GM19238 (cell line): ENCODE measurements at regions not wholly inside any gene's neighbourhood (a gene's known extent, or its start where the extent isn't known, plus 50 kb on each side); places are given as distances from the start of the nearest gene placed in this dataset.
"Not testable (repeated sequence)": the region's sequence is repeated elsewhere in the genome, so short reads cannot be mapped to it uniquely, and the experiment has no call there.

Experiments used
- DNase-seq: peaks from one replicate; pipeline ENCODE4 v3.0.0; 2011; ENCODE audit warnings: low spot score; ENCODE audit not compliant: insufficient read length

GRCh38 chr1:104163912-104164476, 414.3 kb downstream of the AMY1C start:
- no peak for DNase-seq

- DNase-seq = no peak
Measured at GRCh38 chr1:104172243-104172681, 422.6 kb downstream of the AMY1C start.

GRCh38 chr1:104182251-104182650, 432.6 kb downstream of the AMY1C start:
- no peak for DNase-seq

DNA sequence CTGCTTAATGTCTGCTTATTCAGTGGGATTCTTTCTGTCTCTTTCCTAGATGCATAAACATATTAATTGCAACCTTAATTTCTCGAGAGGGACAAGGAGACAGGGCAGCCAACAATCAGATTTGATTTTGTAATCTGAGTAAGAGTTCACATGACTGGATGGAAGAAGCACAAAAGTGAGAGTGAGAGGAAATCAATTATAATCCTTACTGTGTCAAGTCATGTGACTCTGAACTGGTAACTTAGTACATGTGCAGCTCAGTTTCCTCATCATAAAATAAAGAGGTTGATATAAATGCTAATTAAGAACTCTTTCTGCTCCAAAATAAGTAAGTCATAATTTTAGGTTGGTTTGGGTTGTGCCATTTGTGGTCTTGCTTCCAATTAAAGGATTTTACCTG, 439.5 kb downstream of the AMY1C start:
- no peak for DNase-seq

DNA sequence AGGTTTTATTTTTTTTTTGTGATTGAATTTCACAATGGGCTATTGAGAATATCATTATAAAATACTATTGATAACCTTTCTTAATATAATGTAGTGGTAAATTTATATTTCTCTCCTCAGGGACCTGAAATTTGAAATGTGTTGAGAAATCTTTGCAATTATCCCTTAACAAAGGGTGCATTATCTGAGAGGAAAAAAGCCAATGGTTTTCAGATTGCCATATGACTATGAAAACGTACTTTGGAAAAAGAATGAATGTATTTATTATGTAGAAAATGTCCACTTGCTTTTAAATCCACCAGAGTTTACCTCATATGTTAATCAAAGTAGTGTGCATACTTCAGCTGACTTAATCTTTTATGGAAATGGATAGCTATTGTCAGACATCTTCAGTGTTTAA, 441.1 kb downstream of the AMY1C start:
- no peak for DNase-seq

DNA sequence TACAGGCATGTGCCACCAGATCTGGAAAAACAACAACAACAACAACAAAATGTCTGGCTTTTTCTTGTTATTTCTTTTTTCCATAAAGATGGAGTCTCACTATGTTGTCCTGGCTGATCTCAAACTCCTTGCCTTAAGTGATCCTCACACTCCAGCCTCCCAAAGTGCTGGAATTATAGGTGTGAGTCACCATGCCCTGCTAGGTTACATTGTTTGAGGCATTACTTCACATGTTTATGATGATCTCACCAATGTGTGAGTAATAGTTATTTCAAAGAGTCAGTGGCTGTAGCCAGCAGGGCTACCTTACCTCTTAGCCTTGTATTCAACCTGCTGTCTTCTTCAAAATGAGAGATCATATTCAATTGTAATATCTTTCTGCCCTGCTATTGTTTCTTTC, 445.7 kb downstream of the AMY1C start:
- DNase-seq = no peak

- DNase-seq = no peak
Measured at GRCh38 chr1:104196136-104196535, 446.4 kb downstream of the AMY1C start.

DNA sequence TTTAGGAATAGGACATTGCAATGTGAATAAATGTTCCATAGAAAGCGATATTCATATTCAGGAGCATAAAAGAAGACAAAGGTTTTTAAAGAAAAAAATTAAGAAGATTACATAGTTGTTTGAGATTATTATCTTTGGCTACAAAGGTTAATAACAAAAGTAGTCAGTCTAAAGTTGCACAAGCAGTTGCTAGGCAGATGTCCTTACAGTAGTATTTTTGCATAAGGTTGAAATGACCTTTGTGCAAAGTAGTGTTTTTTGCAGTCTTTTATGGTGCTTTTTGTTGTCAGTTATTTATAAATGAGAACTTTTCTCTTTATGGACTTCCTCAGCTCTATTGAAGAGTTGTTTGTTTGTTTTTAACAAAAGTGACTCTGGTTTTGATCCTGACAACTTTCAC, 447.8 kb downstream of the AMY1C start:
- DNase-seq = no peak

DNA sequence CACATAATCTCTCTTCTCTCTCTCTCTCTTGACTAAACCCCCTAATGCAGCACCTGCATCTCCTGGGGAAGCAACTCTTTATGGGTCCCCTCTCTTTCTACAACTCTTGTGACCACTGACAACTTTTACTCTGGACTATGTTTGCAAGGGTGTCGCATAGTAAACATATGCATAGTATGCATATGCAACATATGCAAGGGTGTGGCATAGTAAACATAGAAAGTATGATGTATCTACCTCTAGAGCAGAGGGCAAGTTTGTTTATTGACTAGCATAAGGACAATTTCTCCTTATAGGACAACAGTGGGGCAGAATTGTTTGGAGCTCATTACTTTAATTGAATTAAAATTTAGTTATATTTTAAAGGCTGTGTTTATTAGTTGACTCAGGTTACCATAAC, 462.5 kb downstream of the AMY1C start:
- no peak for DNase-seq

DNA sequence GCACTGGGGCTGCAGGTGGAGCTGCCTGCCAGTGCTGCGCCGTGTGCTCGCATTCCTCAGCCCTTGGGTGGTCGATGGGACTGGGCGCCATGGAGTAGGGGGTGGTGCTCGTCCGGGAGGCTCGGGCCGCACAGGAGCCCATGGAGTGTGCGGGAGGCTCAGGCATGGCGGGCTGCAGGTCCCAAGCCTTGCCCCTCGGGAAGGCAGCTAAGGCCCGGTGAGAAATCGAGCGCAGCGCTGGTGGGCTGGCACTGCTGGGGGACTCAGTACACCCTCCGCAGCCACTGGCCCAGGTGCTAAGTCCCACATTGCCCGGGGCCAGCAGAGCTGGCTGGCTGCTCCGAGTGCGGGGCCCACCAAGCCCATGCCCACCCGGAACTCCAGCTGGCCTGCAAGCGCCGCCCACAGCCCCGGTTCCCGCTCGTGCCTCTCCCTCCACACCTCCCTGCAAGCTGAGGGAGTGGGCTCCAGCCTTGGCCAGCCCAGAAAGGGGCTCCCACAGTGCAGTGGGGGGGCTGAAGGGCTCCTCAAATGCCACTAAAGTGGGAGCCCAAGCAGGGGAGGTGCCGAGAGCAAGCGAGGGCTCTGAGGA, 467.8 kb downstream of the AMY1C start:
- DNase-seq = not testable (repeated sequence)

DNA sequence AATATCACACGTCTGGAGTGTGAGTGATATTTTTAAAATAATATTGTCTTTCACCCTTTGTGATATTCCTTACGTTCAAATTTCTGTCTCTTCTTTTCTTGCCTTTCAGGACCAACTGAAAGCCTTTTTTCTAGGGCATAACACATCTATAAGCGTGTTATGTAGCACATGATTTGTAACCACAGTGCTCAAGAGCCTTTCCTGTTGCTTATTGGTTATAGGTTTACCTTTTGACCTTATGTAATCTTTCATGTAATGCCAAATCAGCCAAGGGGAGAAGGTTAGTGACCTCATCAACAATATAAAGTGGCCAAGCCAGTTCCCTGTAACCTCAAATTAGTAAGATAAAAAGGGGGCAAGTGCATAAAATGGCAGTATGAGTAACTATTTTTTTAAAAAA, 480.2 kb downstream of the AMY1C start:
- no peak for DNase-seq

DNA sequence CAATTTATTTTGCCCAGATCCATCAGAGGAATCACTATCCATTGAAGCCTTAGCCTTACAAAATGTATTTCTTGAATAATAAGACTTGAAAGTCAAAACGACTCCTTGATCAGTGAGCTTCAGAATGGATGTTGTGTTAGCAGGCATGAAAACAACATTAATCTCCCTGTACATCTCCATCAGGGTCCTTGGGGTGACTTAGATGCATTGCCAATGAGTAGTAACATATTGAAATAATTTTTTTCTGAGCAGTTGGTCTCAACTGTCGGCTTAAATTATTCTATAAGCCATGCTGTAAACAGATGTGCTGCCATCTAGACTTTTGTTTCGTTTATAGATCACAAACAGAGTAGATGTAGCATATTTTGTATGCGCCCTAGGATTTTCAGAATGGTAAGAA, 482.0 kb downstream of the AMY1C start:
- no peak for DNase-seq

- DNase-seq = no peak
Measured at GRCh38 chr1:104235141-104235540, 485.4 kb downstream of the AMY1C start.

DNA sequence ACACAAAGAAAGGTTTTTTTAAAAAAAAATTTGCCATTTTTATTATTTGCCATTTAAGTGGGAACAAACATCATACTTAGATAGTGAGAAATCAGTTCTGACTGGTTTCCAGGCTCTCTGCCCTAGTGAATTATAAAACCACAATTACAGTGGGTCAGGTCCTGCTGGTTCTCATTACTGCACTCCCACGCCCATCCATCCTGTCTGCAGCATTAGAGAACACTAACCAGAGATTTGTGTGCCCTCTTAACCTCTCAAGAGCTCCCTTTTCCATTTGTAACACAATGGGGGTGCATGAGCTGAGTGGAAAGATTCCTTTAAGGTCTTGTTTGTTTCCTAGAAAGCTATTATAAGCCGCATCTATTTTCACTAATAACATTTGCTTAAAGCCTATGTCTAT, 489.3 kb downstream of the AMY1C start:
- DNase-seq = no peak

DNA sequence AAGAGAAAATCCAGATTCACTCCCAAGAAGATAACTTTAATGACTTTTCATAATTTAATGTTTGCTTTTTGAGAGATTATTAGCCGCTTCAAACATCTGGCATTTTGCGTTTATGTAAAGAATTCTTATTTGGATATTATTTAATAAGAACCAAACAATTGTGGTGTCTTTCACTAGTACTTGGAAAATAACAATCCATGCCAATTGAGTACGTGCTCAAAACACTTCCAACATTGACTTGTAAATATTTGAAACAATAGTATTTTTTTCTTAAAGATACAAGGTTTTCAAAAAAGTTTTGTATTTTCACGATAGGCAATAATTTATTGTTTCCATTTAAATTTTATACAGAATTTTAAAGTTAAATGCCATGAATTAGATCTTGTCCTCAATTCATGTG, 498.7 kb downstream of the AMY1C start:
- DNase-seq = no peak

GRCh38 chr1:104259481-104259880, 509.8 kb downstream of the AMY1C start:
- no peak for DNase-seq

GRCh38 chr1:104263110-104263509, 513.4 kb downstream of the AMY1C start:
- DNase-seq = not testable (repeated sequence)

DNA sequence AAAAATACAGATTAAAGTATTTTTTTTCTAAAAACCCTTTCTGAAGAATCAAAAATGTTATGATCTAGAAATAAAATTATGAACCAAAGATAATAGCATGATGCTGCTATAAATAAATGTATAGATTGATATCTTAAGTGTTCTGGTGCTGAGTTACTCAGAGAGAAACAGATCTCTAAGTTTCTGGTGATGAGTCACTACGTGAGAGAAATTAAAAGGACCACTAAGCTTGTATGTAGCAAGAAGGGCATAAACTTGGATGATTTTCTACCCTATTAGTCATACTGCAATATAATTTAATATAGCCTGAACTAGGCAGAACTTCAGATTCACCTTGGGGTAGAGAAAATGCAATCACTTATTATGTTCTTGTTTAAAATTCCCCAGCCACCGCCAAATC, 514.8 kb downstream of the AMY1C start:
- DNase-seq = no peak

GRCh38 chr1:104265163-104265562, 515.5 kb downstream of the AMY1C start:
- DNase-seq = no peak

- no peak for DNase-seq
Measured at GRCh38 chr1:104266612-104267011, 516.9 kb downstream of the AMY1C start.

GRCh38 chr1:104288322-104288721, 538.6 kb downstream of the AMY1C start:
- DNase-seq = not testable (repeated sequence)

- DNase-seq = no peak
Measured at GRCh38 chr1:104291156-104291555, 541.5 kb downstream of the AMY1C start.

- no peak for DNase-seq
Measured at GRCh38 chr1:104294259-104294658, 544.6 kb downstream of the AMY1C start.

DNA sequence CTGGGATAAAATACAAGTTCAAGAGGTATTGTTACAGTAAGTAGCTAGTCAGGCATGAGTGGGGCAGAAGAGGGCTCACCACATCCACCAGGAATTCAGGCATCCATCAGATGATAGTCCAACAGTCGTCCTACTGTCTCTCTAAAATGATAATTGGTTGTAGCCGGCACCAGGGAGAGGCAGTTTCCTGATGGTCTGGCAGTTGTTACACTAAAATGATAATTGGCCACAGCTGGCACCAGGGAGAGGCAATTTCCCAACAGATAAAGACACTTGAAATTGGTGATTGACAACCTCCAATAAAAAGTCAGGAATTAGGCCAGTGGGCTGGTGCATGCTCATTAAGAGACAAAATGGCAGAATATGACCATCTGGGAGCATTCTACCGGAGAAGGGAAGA, 545.8 kb downstream of the AMY1C start:
- no peak for DNase-seq
